K562 (cell line): ENCODE measurements at regions not wholly inside any gene's neighbourhood (a gene's known extent, or its start where the extent isn't known, plus 50 kb on each side); places are given as distances from the start of the nearest gene placed in this dataset.
A peak's percentile ranks its signal among the peaks of the same experiment; 100 is the strongest.

ENCODE experiments used
- ATAC-seq: fragments of 200-7000 bp; cut with Tn5 transposase; 3 replicates; pipeline ENCODE4 v1.9.1; 2020; ENCODE audit warnings: moderate library complexity
- BruUV-seq: library from RNA; stranded (reverse); fragments of 400-500 nt; replicated peaks from 2 replicates; lab custom pipeline; 2021; lab: Mats Ljungman, UMichigan
- CTCF ChIA-PET: fragments of 300-600 bp; formaldehyde crosslinking; extraction: SDS; loops from one replicate; lab custom pipeline; 2021; ENCODE audit warnings: low intra/inter-chr PET ratio; lab: Yijun Ruan, JAX
- POLR2A ChIA-PET: fragments of 300-600, 350-650 bp; sonication (Branson Sonifier 250); formaldehyde crosslinking; extraction: SDS; loops from one replicate; lab custom pipeline; 2021; ENCODE audit warnings: antibody characterized with exemption, inconsistent platforms; lab: Yijun Ruan, JAX
- DNase-seq, 4 experiments: peaks; one replicate each; pipeline versions ENCODE4 v3.0.0 to v3.0.0-alpha.2; 2011 to 2018; ENCODE audit warnings: low spot score in 3 of 4, mixed read lengths in 3 of 4; ENCODE audit errors: extremely low read depth in 1 of 4
- FAIRE-seq: peaks from 2 replicates; lab custom pipeline; 2011; peaks lifted over from hg19 to GRCh38; lab: Jason Lieb, UNC
- H2AFZ ChIP-seq: 2 replicates; pipeline ENCODE4 v1.6.0; 2011; ENCODE audit warnings: low read depth, low read length, control low read depth, inconsistent platforms
- H3K27ac ChIP-seq: fragments of 200-600 bp; 3 replicates; pipeline ENCODE4 v1.8.0; 2011; ENCODE audit warnings: low read depth, mild to moderate bottlenecking, control low read depth, inconsistent platforms, low read length, moderate library complexity, mixed read lengths; ENCODE audit errors: extremely low read depth
- H3K27me3 ChIP-seq, 2 experiments: fragments of 300-600 bp in 1 of 2; 2 replicates in 1 of 2; 3 replicates in 1 of 2; pipeline versions ENCODE4 v1.6.0 to v1.8.0; 2011; ENCODE audit warnings: inconsistent platforms in 2 of 2, low read length in 2 of 2, mild to moderate bottlenecking in 1 of 2, mixed read lengths in 1 of 2, moderate library complexity in 1 of 2; ENCODE audit not compliant: control insufficient read depth in 2 of 2, insufficient read depth in 2 of 2
- H3K36me3 ChIP-seq: fragments of 300-600 bp; 3 replicates; pipeline ENCODE4 v1.8.0; 2011; ENCODE audit warnings: mild to moderate bottlenecking, low read length, inconsistent platforms; ENCODE audit not compliant: control insufficient read depth, insufficient read depth
- H3K4me1 ChIP-seq, 2 experiments: fragments of 200-600 bp in 1 of 2; replicated peaks in 1 of 2; 2 replicates in 1 of 2; 3 replicates in 1 of 2; pipeline versions ENCODE4 v1.5.1 to v1.8.0; 2011; ENCODE audit warnings: inconsistent platforms in 2 of 2, low read length in 2 of 2, mild to moderate bottlenecking in 1 of 2, mixed read lengths in 1 of 2, moderate library complexity in 1 of 2; ENCODE audit not compliant: control insufficient read depth in 2 of 2, insufficient read depth in 2 of 2
- H3K4me2 ChIP-seq: 2 replicates; pipeline ENCODE4 v1.6.1; 2011; ENCODE audit warnings: low read length, control low read depth, inconsistent platforms, mixed read lengths; ENCODE audit not compliant: insufficient read depth
- H3K4me3 ChIP-seq: fragments of 200-600 bp; sonication (generic), shearing (Covaris generic); 2 replicates; pipeline ENCODE4 v1.5.1; 2016; ENCODE audit warnings: control low read depth, inconsistent platforms
- H3K79me2 ChIP-seq: fragments of 200-600 bp; 3 replicates; pipeline ENCODE4 v1.8.0; 2011; ENCODE audit warnings: low read length, inconsistent platforms; ENCODE audit not compliant: control insufficient read depth, insufficient read depth
- H3K9ac ChIP-seq, 2 experiments: 2 replicates each; pipeline versions ENCODE4 v1.6.0 to v1.6.1; 2011; ENCODE audit warnings: low read depth in 2 of 2, low read length in 2 of 2, control low read depth in 1 of 2, inconsistent platforms in 1 of 2, mild to moderate bottlenecking in 1 of 2, mixed read lengths in 1 of 2; ENCODE audit not compliant: insufficient read depth in 1 of 2
- H3K9me1 ChIP-seq: one replicate; pipeline ENCODE4 v1.6.0; 2011; ENCODE audit warnings: inconsistent platforms, mild to moderate bottlenecking, low read length, moderate library complexity; ENCODE audit not compliant: control insufficient read depth, insufficient read depth
- H3K9me3 ChIP-seq: replicated peaks from 2 replicates; pipeline ENCODE4 v1.5.1; 2011; ENCODE audit warnings: low read depth, low read length, inconsistent platforms; ENCODE audit not compliant: control insufficient read depth, insufficient read depth
- H4K20me1 ChIP-seq: replicated peaks from 2 replicates; pipeline ENCODE4 v1.6.1; 2011; ENCODE audit warnings: low read length, inconsistent platforms, mixed read lengths; ENCODE audit not compliant: control insufficient read depth, insufficient read depth
- DACH1 ChIP-seq: fragments of 450-650 bp; IDR thresholded peaks from 2 replicates; pipeline ENCODE4 v1.6.1; 2018; ENCODE audit not compliant: partially characterized antibody
- NFYB ChIP-seq: IDR thresholded peaks from 2 replicates; pipeline ENCODE4 v1.6.1; 2011; ENCODE audit warnings: mild to moderate bottlenecking, moderate library complexity; ENCODE audit not compliant: insufficient read length; ENCODE audit errors: extremely low read depth
- RBM22 ChIP-seq: fragments of 200-400 bp; formaldehyde crosslinking; IDR thresholded peaks from 2 replicates; pipeline ENCODE4 v1.6.1; 2018; ENCODE audit warnings: low read length, low read depth; ENCODE audit not compliant: poor library complexity, severe bottlenecking
- ZNF24 ChIP-seq: fragments of 450-650 bp; IDR thresholded peaks from 2 replicates; pipeline ENCODE4 v1.6.1; 2016
- ZNF830 ChIP-seq: fragments of 250-450 bp; sonication (Bioruptor Pico); IDR thresholded peaks from 2 replicates; pipeline ENCODE4 v1.5.0; 2021; ENCODE audit warnings: mild to moderate bottlenecking
- WGBS: fragments of 100-300 bp; shearing (Covaris generic); methylation state at CpG from one replicate; pipeline ENCODE4 v1.1.6; 2016; ENCODE audit warnings: low coverage, mixed read lengths; ENCODE audit not compliant: insufficient coverage; ENCODE audit errors: missing lambda C conversion rate; 5-methylcytosine and 5-hydroxymethylcytosine counted together
- in situ Hi-C: fragments of 300-500 bp; cut with MboI; formaldehyde crosslinking; loops from 4 replicates; pipeline ENCODE4 v1.15.0; 2018; ENCODE audit warnings: inconsistent platforms, mixed read lengths
- intact Hi-C: fragments of 100-400 bp; cut with micrococcal nuclease; formaldehyde crosslinking; loops from 2 replicates; pipeline ENCODE4 v1.14.2; 2022
- TF ChIP-seq, protein P1 (sequence below): fragments of 250-450 bp; sonication (Bioruptor Pico); IDR thresholded peaks from 2 replicates; pipeline ENCODE4 v1.4.0; 2020
- TF ChIP-seq, protein P2 (sequence below): fragments of 450-650 bp; IDR thresholded peaks from 2 replicates; pipeline ENCODE4 v1.6.1; 2014; ENCODE audit warnings: low read depth, mild to moderate bottlenecking, moderate library complexity, borderline replicate concordance
- TF ChIP-seq, protein P3 (sequence below): fragments of 250-450 bp; sonication (Bioruptor Pico); IDR thresholded peaks from 2 replicates; pipeline ENCODE4 v1.5.0; 2021; ENCODE audit warnings: mild to moderate bottlenecking, borderline replicate concordance
- TF ChIP-seq, protein P4 (sequence below): sonication (generic); formaldehyde crosslinking; IDR thresholded peaks from 2 replicates; pipeline ENCODE4 v1.8.1; 2022; ENCODE audit warnings: missing genetic modification reagents

DNA sequence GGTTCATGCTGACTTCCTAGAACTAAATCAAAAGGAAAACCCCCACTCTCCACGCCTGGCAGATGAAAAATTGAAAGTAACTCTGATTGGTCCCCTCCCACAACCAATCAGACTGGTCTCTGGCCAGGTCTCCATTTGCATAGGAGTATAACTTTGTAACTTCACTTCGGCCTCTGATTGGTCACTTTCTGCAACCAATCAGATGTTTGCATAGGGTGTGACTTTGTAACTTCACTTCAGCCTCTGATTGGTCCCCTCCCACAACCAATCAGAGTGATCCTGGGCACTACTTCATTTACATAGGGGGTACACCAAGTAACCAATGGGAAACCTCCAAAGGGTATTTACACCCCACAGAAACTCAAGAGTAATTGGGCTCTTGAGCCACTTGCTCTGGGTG lies 306.6 kb upstream of the PFKP start:
- H3K4me2 ChIP-seq: no peak overlapping the region
- no peaks in the 10 kb centered on the region for H3K79me2 ChIP-seq
- no peaks in the 10 kb centered on the region for H3K36me3 ChIP-seq
- H3K27ac ChIP-seq: no peak overlapping the region
- POLR2A ChIA-PET: no interaction called here
- DNase-seq (peak in 2 of 4 experiments; percentile 8 to 14), FAIRE-seq (no peak), ATAC-seq (no peak; the same call in 2 of the 3 replicates)
- no peaks in the 10 kb centered on the region for H4K20me1 ChIP-seq
- TF ChIP-seq ZNF830 (CRISPR knock-in tag): no peak
- TF ChIP-seq, protein P1, sequence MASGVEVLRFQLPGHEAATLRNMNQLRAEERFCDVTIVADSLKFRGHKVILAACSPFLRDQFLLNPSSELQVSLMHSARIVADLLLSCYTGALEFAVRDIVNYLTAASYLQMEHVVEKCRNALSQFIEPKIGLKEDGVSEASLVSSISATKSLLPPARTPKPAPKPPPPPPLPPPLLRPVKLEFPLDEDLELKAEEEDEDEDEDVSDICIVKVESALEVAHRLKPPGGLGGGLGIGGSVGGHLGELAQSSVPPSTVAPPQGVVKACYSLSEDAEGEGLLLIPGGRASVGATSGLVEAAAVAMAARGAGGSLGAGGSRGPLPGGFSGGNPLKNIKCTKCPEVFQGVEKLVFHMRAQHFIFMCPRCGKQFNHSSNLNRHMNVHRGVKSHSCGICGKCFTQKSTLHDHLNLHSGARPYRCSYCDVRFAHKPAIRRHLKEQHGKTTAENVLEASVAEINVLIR (CRISPR knock-in tag): no peak
- no peak for TF ChIP-seq RBM22
- peak; percentile 26 for TF ChIP-seq NFYB
- H3K9me3 ChIP-seq: no peaks in the 10 kb centered on the region
- H3K9ac ChIP-seq: no peak overlapping the region
- H3K4me3 ChIP-seq: no peak overlapping the region
- WGBS: 0% methylated on average over 2 of the region's 2 CpGs
- 0 out of 5 replicates have a peak, but pooled peaks cover 0 to 6% of the 10 kb centered on the region in 2 experiments for H3K27me3 ChIP-seq
- CTCF ChIA-PET: no interaction called here
- in situ Hi-C loops: no loop called here
- H3K9me1 ChIP-seq: no peaks in the 10 kb centered on the region
- H3K4me1 ChIP-seq: no peaks in the 10 kb centered on the region
- BruUV-seq: no TSS peak
- intact Hi-C loops: no loop called here
- no peak overlapping the region for H2AFZ ChIP-seq

DNA sequence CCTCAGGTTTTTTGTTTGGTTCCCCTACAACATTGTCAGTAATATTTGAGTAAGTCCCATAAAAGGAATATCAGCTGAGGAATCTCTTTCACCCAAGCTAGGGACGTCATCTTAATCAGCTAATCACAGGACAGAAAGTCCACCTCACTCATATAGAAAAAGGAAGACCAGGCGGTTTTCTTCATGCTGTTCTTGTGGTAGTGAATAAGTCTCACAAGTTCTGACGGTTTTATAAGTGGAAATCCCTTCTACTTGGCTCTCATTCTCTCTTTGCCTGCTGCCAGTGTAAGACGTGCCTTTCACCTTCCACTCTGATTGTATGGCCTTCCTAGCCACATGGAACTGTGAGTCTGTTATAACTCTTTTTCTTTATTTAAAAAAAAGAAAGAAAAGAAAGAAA lies 308.1 kb upstream of the PFKP start:
- peaks cover 0 to 5% of the 10 kb centered on the region in 2 experiments; a peak in 1 of 5 replicates for H3K27me3 ChIP-seq
- in situ Hi-C loops (no loop called here), intact Hi-C loops (no loop called here)
- CTCF ChIA-PET: no interaction called here
- no peak overlapping the region for H3K9ac ChIP-seq
- no peak overlapping the region for H3K4me3 ChIP-seq
- WGBS: 0% methylated on average over 4 of the region's 4 CpGs
- H2AFZ ChIP-seq: no peak overlapping the region
- POLR2A ChIA-PET: no interaction called here
- FAIRE-seq: no peak
- H3K9me1 ChIP-seq: no peaks in the 10 kb centered on the region
- no peaks in the 10 kb centered on the region for H3K4me1 ChIP-seq
- no peaks in the 10 kb centered on the region for H3K36me3 ChIP-seq
- H4K20me1 ChIP-seq: no peaks in the 10 kb centered on the region
- no peak for ATAC-seq
- H3K79me2 ChIP-seq: no peaks in the 10 kb centered on the region
- DNase-seq: no peak
- H3K27ac ChIP-seq: no peak overlapping the region
- H3K9me3 ChIP-seq: no peaks in the 10 kb centered on the region; the same call in 1 of the 2 replicates
- no TSS peak for BruUV-seq
- H3K4me2 ChIP-seq: no peak overlapping the region
- TF ChIP-seq ZNF24: no peak
- TF ChIP-seq, protein P2, sequence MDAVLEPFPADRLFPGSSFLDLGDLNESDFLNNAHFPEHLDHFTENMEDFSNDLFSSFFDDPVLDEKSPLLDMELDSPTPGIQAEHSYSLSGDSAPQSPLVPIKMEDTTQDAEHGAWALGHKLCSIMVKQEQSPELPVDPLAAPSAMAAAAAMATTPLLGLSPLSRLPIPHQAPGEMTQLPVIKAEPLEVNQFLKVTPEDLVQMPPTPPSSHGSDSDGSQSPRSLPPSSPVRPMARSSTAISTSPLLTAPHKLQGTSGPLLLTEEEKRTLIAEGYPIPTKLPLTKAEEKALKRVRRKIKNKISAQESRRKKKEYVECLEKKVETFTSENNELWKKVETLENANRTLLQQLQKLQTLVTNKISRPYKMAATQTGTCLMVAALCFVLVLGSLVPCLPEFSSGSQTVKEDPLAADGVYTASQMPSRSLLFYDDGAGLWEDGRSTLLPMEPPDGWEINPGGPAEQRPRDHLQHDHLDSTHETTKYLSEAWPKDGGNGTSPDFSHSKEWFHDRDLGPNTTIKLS: no peak
- TF ChIP-seq, protein P3, sequence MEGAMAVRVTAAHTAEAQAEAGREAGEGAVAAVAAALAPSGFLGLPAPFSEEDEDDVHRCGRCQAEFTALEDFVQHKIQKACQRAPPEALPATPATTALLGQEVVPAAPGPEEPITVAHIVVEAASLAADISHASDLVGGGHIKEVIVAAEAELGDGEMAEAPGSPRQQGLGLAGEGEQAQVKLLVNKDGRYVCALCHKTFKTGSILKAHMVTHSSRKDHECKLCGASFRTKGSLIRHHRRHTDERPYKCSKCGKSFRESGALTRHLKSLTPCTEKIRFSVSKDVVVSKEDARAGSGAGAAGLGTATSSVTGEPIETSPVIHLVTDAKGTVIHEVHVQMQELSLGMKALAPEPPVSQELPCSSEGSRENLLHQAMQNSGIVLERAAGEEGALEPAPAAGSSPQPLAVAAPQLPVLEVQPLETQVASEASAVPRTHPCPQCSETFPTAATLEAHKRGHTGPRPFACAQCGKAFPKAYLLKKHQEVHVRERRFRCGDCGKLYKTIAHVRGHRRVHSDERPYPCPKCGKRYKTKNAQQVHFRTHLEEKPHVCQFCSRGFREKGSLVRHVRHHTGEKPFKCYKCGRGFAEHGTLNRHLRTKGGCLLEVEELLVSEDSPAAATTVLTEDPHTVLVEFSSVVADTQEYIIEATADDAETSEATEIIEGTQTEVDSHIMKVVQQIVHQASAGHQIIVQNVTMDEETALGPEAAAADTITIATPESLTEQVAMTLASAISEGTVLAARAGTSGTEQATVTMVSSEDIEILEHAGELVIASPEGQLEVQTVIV (CRISPR knock-in tag): no peak
- no peak for TF ChIP-seq DACH1
- TF ChIP-seq, protein P4, sequence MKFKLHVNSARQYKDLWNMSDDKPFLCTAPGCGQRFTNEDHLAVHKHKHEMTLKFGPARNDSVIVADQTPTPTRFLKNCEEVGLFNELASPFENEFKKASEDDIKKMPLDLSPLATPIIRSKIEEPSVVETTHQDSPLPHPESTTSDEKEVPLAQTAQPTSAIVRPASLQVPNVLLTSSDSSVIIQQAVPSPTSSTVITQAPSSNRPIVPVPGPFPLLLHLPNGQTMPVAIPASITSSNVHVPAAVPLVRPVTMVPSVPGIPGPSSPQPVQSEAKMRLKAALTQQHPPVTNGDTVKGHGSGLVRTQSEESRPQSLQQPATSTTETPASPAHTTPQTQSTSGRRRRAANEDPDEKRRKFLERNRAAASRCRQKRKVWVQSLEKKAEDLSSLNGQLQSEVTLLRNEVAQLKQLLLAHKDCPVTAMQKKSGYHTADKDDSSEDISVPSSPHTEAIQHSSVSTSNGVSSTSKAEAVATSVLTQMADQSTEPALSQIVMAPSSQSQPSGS (CRISPR knock-in tag): no peak
